UCSD-AML1 (cell line): ENCODE measurements at regions not wholly inside any gene's neighbourhood (a gene's known extent, or its start where the extent isn't known, plus 50 kb on each side); places are given as distances from the start of the nearest gene placed in this dataset.
"Not testable (repeated sequence)": the region's sequence is repeated elsewhere in the genome, so short reads cannot be mapped to it uniquely, and the experiment has no call there.

Source experiments
- DNase-seq: peaks from one replicate; lab custom pipeline; 2025; ENCODE audit not compliant: unreplicated experiment; lab: John Stamatoyannopoulos, UW

DNA sequence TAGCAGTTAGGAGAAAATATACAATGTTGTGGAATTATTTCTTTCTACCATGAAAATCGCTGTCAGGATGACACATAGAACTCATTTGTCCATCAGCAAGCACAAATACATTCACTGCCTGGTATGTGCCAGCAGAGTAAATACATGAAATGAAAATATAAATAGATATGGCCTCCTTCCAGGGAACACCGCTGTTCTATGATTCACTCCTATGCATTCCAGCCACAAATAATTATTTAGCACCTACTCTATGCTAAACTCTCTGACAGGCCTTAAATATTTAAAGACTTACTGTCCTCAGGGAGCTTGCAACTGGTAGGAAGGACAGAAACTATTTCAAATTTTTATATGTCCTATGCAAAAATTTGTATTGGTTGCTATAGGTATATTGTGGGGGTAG lies 975.0 kb upstream of the NCAM2 start:
- DNase-seq, result no peak

DNA sequence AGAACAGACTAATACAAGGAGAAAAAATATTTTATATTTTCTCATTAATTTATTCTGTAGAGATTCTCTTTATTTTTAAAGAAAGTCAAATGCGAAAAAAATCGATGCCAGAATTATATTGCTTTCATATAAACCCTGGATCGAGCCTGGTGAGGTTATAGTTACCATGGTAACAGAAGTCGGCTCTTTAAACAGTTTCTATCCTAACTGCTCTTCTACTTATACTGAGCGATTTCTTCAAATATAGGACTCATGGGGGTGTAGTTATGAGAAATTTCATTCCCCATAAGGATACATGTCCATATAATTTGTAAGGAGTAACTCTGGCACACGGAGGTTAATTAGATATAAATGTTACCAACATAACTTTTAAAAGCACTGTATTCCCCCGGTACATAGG lies 973.5 kb upstream of the NCAM2 start:
- DNase-seq, result no peak

DNA sequence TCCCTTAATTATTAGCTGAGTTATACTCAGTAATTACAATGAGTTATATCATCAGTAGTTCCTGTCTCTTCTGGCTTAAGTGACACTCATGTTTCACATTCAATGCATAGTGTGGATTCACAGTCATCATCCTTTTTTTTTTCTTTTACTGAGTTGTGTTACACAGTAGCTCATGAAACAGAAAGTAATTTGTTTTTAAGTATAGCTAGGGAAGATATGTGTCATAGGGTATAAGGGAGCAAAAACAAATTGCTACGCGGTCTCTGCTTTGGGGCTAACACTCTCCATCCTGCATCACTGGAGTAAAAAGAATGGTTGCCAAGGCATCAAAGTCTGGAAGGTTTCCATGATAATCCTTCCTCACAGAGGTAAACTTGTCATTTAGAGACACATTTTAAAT lies 971.7 kb upstream of the NCAM2 start:
- DNase-seq, result no peak

DNA sequence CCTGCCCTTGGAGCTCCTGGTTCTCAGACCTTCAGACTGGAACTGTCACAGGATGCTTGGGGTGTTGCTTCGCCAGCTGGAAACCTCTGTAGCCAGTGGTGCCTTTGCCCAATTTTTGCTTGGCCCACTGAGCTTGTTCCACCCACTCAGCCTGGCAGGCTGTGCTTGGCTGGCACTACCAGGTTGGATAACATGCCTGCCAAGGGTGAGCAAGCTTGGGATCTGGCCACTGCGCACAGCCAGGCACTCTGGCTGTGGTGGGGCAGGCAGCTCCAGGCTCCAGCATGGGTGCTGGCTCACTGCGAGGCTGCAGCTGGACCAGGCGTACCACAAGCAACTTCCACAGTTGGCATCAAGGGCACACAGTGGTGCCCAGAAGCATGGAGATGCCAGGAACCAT lies 967.8 kb upstream of the NCAM2 start:
- DNase-seq, result no peak

DNA sequence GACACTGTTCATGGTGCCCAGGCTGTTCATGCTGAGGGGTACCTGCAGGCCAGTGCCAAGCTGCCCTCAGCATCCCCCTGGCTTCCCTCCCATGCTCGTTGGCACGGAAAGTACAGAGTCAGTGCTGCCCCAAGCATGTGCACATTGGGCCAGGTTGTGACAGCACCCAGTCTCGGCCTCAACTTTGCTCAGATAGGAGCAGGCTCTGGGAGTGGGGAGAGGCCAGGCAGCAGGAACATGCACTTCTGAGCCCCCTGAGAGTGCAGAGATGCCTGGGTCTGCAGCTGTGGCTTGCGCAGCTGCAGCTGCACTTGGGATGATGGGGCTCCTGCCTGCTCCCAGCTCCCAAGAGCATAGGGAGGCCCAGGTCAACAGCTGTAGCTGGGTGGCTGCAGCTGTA lies 966.4 kb upstream of the NCAM2 start:
- no peak for DNase-seq

DNA sequence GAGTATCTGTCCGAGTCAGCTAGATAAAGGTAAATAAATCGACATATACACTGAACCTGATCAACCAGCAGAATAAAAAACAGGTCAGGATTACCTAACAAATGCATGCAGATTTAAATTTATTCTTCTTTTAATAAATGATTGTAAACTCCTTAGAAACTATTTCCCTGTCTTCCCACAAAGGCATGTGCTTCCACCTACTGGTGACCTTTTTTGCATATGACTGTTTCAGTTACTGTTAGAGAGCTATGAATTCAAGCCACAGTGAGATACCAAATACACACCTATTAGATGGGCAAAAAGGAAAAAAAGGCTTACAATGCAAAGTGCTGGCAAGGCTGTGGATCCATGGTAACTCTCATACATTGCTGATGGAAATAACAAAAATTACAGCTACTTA lies 957.4 kb upstream of the NCAM2 start:
- DNase-seq, result no peak

DNA sequence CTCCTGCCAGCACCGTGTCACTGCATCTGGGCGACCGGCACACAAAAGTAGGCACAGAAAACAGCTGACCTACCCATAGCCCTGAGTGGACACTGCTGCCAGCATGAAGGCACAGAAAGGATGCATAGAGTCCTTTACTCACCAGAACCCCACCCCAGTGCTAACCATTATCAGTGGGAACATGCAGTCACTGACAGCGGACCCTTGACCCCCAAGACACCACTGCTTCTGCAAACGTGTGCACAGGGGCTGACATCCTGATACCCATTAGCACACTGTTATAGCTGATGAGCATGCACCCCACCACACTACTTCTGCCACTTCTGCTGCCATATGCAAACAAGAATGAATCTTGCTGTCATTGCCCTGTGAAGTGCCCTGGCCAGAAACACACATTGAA lies 953.0 kb upstream of the NCAM2 start:
- DNase-seq, result no peak

DNA sequence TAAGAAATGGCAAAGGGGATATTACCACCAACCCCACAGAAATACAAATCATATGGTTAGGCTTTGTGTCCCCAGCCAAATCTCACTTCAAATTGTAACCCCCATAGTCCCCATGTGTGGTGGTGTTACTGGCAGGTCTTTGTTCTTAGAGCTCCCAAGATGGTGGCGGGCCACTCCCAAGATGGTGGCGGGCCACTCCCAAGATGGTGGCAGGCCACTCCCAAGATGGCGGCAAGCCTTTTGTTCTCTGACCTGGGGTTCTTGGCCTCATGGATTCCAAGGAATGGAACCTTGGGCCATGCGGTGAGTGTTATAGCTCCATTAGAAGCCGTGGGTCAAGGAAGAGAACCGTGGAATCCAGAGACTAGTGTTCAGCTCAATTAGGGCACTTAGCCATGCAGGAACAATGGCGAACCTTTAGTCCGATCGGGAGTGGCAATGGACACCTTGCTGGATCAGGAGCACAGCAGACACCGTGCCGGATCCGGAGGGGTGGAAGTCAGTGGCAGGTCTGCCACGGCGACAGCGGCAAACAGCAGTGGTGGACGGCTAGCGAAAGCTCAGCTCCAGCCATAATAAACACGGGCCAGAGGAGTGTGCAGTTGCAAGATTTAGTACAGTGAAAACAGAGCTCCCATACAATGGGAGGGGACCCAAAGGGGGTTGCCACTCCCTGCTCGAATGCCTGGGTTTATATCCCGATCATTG lies 949.9 kb upstream of the NCAM2 start:
- DNase-seq, result not testable (repeated sequence)

DNA sequence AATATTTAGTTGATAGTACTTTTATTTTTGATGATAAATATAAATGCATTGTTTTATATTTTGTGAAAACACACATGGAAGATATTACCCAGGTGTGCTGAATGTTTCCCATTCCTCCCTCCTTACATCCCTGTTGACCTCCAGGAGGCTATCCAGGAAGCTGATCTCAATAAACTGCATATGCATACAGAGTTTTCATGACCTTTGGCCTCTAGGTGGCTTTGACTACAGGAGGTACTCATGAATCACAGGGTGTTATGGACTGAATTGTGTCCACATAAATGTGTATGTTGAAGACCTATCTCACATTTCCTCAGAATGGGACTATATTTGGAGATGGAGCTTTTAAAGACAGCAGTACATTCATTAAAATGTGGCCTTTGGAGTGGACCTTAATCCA lies 914.9 kb upstream of the NCAM2 start:
- DNase-seq, result no peak

DNA sequence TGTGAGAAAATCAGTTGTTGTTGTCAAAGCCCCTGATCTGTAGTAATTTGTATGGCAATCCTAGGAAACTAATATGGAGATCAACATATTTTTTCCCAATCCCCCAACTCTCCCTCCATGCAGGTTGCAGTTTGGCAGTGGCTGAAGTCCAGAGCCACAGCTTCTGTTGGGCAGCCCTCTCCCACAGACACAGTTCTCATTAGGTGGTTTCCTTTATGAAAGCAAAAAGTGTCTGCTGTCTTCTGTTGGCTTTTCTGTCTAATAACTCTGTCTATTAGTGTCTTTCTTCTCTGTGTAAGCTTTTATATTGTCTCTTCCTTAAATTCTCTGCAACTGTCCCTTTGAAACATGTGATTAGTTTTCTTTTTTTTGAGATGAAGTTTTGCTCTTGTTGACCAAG lies 914.3 kb upstream of the NCAM2 start:
- no peak for DNase-seq

DNA sequence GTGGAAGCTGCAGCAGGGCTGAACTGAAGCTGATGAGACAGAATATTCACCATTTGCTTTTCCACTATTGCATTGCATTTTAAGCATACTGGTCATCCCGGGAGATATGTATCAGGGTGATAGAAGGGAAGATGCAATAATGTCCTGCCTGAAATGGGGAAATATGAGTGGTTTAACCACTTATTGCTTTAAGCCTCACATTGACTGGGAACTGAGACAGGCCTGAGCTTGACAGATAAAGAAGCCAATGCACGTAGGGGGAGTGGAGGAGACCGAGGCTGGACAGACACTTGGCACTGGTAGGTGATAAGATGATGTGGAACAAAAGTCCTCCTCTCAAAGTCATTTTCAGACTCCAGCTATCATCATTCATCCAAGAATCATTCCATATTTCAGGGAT lies 911.7 kb upstream of the NCAM2 start:
- no peak for DNase-seq

DNA sequence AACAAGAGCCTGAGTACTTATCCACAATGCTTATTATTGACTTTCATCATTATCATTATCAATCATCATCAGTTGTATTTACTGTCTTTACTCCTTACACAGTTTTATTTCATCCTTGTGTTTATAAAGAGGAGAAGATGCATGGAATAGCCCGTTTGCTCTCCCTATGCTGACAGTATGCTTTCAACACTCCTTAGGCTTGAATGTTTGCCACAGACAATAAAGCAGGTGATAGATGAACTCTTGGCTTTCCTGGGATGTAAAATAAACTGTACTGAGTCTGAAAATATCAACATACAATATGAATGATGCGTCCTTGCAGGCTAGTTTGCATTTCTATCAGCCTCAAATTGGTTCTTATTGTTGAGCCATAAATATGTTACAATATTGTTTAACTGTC lies 891.8 kb upstream of the NCAM2 start:
- no peak for DNase-seq

DNA sequence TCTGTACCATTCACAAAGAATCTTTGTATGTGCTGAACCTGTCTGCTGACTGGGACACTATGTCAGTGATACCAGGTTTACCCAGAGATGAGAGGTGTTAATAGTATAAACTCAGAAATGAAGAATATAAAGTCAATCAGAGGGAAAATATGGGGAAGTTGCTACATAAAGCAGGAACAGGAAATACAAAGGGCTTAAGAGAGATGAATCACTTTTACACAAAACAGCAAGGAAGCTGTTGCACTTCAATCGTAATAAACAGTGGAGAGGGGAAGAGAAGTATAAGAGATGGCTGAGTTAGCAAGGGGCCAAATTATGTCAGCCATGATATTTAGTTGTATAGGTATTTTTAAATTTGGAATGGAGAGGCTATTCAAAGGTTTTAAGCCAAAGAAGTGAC lies 890.2 kb upstream of the NCAM2 start:
- no peak for DNase-seq

DNA sequence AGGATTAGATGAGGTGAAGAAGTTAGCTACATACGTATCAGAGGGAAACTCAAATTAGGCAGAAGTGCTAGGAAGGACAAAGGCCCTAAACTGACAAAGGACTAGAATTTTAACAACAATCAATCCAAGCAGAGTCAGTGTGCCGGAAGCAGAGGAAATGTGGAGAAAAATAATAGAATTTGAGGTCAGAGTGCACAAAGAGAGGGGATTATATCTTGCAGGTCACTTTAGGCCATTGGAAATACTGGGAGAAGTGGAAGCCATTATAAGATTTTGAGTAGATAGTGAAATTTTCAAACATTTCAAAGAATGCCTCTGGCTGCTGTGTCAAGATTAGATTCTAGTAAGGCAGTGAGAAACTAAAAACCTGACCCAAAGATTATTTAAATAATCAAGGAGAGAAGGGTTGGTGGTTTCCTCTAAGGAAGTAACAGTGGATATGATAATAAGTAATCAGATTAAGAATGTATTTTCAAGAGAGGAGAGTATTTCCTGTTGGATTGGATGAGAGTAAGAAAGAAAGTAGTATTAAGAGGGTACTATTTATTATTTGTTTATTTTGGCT lies 889.2 kb upstream of the NCAM2 start:
- DNase-seq, result no peak

DNA sequence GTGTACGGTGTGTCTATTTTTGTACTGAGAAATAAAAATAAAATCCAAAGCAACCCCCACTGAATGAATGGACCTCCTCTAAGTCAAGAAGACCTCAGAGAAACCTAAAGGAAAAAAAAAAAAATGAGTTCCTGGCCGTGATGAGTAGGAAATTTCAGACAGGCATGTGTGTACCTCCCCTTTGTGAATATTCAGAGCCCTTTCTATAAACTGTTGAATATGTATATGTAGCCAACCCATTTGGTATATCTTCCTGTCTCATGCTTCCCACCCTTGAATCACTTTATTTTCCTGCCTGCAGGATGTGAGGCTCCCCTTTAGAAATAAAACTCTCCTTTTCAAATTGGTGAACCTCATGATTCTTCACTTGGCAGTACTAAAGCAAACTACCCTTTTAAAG lies 887.8 kb upstream of the NCAM2 start:
- no peak for DNase-seq

DNA sequence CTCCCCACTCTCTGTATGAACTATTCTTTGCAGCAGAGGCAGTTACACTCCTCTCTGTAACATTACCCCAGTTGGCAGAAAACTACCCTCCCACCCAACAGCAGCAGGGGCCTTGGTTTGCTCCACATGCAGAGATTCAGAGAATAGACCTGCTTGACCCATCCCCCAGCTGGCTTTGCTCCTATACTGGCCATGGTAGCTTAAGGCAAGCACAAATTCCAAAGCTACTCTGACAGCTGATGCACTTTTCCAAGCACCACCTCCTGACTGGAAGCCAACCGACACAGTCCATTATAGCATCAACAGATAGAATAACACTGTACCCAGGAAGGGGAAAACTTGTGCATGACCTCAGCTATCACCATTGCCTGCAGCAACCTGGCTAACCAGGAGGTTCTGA lies 846.5 kb upstream of the NCAM2 start:
- no peak for DNase-seq

DNA sequence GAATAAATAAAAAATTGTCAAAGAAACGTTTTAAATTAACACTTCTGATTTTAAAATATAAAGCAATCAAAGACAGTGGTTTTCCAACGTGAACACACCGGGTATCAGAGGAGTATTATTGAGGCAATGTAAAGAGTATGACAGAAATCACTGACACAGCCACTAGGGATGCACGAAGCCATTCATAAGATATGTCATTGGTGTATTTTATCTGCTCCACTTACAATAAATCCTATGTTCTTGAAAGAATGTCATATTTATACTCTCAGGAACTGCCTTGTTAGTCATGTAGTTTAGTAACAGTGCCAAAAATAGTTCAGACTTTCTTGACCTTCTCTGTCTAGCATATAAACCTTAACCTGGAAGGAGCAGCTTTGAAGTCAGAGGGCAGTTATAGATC lies 835.0 kb upstream of the NCAM2 start:
- no peak for DNase-seq

DNA sequence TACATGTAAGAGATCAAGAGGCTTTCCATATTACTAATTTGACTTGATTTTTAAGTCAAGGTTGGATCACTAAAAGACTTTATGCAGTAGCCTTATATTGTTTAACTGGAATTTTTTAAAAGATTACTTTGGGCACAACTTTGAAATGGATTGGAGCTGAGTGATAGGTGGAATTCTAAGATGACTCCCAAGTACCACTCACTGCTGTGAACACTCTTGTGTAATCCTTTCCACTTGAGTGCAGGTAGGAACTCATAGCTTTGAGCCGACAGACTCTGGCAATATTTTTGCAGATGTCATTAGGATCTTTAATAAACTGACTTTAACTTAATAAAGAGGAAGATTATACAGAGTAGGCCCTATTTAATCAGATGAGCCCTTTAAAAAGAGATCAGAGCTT lies 831.1 kb upstream of the NCAM2 start:
- no peak for DNase-seq

DNA sequence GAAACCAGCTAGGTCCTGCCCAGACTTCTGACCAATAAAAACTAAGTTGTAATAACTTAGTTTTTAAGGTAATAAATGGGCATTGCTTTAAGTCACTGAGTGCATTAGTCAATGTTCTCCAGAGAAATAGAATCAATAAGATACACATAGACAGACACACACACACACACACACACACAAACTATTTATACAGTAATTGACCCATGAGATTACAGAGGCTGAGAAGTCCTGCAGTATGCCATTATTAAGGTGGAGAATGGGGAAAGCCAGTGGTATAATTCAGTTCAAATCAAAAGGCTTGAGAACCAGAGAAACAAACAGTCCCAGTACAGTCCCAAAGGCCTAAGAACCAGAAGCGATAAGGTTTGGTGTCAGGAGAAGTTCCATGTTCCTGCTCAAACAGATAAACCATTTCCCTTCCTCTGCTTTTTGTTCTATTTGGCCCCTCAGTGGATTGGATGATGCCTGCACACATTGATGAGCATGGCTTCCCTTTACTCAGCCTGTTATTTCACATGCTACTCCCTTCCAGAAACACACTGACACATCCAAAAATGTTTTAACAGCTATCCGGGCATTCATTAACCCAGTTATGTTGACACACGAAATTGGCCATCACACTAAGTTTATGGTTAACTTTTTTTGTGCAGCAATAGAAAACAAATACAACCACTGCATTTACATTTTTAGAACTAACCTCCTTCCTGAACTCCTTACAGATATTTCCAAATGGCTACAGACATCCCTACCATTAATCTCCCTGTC lies 828.2 kb upstream of the NCAM2 start:
- no peak for DNase-seq

DNA sequence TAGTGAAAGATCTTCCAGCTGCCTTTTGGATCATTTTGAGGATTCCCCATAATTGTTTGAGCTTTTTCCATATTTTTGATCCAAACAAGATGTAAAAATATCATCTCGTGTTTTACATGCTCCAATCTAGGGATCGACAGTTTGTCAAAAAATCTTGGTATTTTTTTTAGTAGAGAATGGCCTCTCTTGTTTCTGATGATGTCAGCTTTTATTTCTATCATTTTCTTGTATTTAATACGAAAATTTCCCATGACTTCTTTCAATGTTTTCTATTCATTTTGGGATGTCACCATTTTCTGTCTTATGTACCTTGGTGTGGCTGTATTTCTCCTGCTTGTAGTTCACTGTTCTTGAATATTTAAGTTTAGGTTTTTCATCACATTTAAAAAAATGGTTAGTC lies 812.0 kb upstream of the NCAM2 start:
- DNase-seq, result no peak

DNA sequence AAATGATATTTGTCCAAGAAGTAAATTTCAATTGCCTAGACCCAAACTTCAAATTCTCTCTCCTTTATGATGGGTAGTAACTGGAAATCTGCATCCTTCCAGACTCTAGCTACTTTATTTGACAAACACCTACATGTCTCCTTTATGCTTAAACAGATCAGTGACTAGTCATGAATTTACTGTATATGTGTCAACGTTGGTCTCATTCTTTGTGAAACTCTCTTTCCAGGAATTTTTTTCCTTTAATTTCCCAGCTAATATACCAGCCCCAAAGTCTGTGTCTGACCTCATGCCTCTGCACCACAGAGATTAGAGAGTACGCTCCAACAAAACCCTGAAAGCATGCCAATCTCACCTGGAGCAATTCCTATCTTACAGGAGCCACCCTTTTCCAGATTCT lies 811.2 kb upstream of the NCAM2 start:
- DNase-seq, result no peak

DNA sequence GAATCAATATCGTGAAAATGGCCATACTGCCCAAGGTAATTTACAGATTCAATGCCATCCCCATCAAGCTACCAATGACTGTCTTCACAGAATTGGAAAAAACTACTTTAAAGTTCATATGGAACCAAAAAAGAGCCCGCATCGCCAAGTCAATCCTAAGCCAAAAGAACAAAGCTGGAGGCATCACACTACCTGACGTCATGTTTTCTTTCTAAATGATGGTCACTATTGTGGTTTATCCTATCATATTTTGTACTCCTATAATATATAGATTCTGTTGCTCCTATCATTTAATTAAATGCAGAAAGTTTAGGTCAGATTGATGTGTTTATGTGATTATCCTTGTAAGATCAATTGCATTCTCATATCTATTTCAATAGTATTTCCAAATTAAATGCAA lies 796.9 kb upstream of the NCAM2 start:
- not testable (repeated sequence) for DNase-seq

DNA sequence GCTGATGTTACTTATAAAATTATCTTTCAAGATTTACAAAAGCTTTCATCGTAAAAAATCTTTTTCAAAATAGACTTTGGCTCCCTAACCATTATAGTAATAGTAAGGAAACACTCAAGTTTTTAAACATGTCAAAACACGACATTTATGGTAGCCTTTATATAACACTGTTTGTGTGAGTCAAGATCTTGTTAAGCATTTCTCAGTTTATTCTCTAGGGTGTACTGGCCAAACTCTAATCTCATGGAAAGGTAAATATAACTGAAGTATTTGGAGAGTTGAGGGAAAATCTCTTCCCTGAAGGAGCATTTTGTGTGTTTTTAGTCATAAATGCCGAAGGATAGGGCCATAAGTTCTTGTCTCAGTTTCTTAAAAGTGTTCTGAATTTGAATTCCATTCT lies 790.9 kb upstream of the NCAM2 start:
- no peak for DNase-seq
